ENCODE measurements at regions not wholly inside any gene's neighbourhood (a gene's known extent, or its start where the extent isn't known, plus 50 kb on each side); places are given as distances from the start of the nearest gene placed in this dataset.

DNA sequence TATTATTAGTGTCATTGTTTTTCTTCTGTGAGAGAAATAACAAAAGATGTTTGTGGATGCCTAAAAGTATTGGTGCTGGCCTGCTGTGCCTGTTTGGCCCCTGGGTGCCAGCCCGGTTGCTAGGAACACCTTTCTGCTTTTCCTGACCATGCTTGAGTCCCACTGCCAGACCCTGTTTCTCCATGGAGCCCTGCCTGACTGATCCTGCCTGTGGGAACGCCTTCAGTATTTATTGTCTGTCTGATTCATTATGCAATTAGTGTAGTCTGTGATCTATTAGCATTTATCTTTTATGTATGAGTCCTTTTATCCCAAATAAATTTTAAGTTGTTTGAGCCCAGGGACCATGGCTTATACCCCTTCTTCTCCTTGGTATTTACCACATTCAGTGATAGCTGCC, 98.6 kb upstream of the MPPED2 start:
- intact Hi-C loops (cut with micrococcal nuclease), result no loop called here
- POLR2A ChIA-PET (ENCODE audit: unreplicated experiment), result no interaction called here

More for the DNA sequence above, 98.6 kb upstream of the MPPED2 start:
- no peak overlapping the region for H3K14ac ChIP-seq (replicated peaks; ENCODE audit: low read depth, low read length)
- H3K4me1 ChIP-seq (ENCODE audit: control insufficient read depth, insufficient read depth, low read length), result no peaks in the 10 kb centered on the region
- no peak overlapping the region for H3K4ac ChIP-seq (ENCODE audit: low read depth, low read length)
- no peak for DNase-seq
- H2AK9ac ChIP-seq (replicated peaks; ENCODE audit: low read depth, low read length, poor library complexity), result no peak overlapping the region
- no peak overlapping the region for H3K23ac ChIP-seq (ENCODE audit: low read depth, low read length)
- no peak for ATAC-seq (ENCODE audit: low read depth)
- no peak overlapping the region for H2AK5ac ChIP-seq (ENCODE audit: low read depth, low read length)
- H3K79me1 ChIP-seq (ENCODE audit: low read depth in 1 of 2, low read length in 2 of 2), result no peaks in the 10 kb centered on the region
- no peaks in the 10 kb centered on the region for H3K9me1 ChIP-seq (ENCODE audit: insufficient read depth, low read length)
- dilution Hi-C loops (cut with HindIII; ENCODE audit: low sequenced_read_pairs, unreplicated experiment) (no loop called here), in situ Hi-C loops (cut with MboI; ENCODE audit: low sequenced_read_pairs) (no loop called here)
- no peak overlapping the region for H2BK20ac ChIP-seq (ENCODE audit: low read depth, low read length)
- H3K27ac ChIP-seq (ENCODE audit: insufficient read depth, low read length), result no peak overlapping the region
- H4K20me1 ChIP-seq (ENCODE audit: insufficient read depth, low read length), result no peaks in the 10 kb centered on the region
- no peak overlapping the region for H2BK5ac ChIP-seq (ENCODE audit: low read depth, low read length, poor library complexity, severe bottlenecking)
- no peak overlapping the region for H2AFZ ChIP-seq (replicated peaks; ENCODE audit: low read length, poor library complexity)
- no peak overlapping the region for H3K9ac ChIP-seq (ENCODE audit: low read depth, low read length)
- no peaks in the 10 kb centered on the region for H3K9me3 ChIP-seq (ENCODE audit: control insufficient read depth, insufficient read depth, low read length)
- no TSS peak for BruUV-seq (replicated peaks)
- H2BK120ac ChIP-seq (ENCODE audit: low read depth, low read length), result no peak overlapping the region
- no peak overlapping the region for H2BK15ac ChIP-seq (ENCODE audit: low read depth, low read length)
- CTCF ChIA-PET, result no interaction called here
- H4K91ac ChIP-seq (ENCODE audit: insufficient read depth, low read depth, low read length), result no peak overlapping the region
- H3K4me3 ChIP-seq (ENCODE audit: insufficient read depth, low read depth, low read length), result no peak overlapping the region
- H3K4me2 ChIP-seq (ENCODE audit: low read depth, low read length), result no peak overlapping the region
- H3K56ac ChIP-seq (ENCODE audit: extremely low read depth, insufficient read depth, low read length), result no peak overlapping the region
- H3K18ac ChIP-seq (ENCODE audit: low read depth, low read length), result no peak overlapping the region
- no CpG with 5 or more reads among the region's 2 CpGs for WGBS, 2 experiments (ENCODE audit: extremely low coverage in 2 of 2, insufficient read length in 1 of 2)
- no peak overlapping the region for H4K5ac ChIP-seq (ENCODE audit: low read depth, low read length)
- H3K36me3 ChIP-seq (ENCODE audit: control insufficient read depth, insufficient read depth, low read length), result no peaks in the 10 kb centered on the region
- H3K27me3 ChIP-seq (ENCODE audit: control insufficient read depth, insufficient read depth, low read length), result no peaks in the 10 kb centered on the region
- H4K8ac ChIP-seq (ENCODE audit: low read depth in 2 of 2, low read length in 2 of 2), result no peak overlapping the region
- TF ChIP-seq BHLHE40 (IDR thresholded peaks at IDR 0.05; ENCODE audit: low read depth, low read length) (no peak), NFE2L2 (IDR thresholded peaks at IDR 0.05; ENCODE audit: low read depth, low read length) (no peak), SMC3 (IDR thresholded peaks at IDR 0.05; ENCODE audit: low read depth, low read length) (no peak)
- TF ChIP-seq, protein P1, sequence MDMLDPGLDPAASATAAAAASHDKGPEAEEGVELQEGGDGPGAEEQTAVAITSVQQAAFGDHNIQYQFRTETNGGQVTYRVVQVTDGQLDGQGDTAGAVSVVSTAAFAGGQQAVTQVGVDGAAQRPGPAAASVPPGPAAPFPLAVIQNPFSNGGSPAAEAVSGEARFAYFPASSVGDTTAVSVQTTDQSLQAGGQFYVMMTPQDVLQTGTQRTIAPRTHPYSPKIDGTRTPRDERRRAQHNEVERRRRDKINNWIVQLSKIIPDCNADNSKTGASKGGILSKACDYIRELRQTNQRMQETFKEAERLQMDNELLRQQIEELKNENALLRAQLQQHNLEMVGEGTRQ (IDR thresholded peaks at IDR 0.05; ENCODE audit: low read depth, low read length), result no peak
- TF ChIP-seq, protein P2, sequence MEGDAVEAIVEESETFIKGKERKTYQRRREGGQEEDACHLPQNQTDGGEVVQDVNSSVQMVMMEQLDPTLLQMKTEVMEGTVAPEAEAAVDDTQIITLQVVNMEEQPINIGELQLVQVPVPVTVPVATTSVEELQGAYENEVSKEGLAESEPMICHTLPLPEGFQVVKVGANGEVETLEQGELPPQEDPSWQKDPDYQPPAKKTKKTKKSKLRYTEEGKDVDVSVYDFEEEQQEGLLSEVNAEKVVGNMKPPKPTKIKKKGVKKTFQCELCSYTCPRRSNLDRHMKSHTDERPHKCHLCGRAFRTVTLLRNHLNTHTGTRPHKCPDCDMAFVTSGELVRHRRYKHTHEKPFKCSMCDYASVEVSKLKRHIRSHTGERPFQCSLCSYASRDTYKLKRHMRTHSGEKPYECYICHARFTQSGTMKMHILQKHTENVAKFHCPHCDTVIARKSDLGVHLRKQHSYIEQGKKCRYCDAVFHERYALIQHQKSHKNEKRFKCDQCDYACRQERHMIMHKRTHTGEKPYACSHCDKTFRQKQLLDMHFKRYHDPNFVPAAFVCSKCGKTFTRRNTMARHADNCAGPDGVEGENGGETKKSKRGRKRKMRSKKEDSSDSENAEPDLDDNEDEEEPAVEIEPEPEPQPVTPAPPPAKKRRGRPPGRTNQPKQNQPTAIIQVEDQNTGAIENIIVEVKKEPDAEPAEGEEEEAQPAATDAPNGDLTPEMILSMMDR (conservative IDR thresholded peaks at IDR 0.05; ENCODE audit: low read depth, low read length), result no peak
